Astrocyte (in vitro differentiated cells and primary cell): ENCODE measurements at regions not wholly inside any gene's neighbourhood (a gene's known extent, or its start where the extent isn't known, plus 50 kb on each side); places are given as distances from the start of the nearest gene placed in this dataset.

Source experiments
- EZH2 ChIP-seq: IDR thresholded peaks from 2 replicates; pipeline ENCODE4 v1.6.1; 2012; ENCODE audit warnings: mild to moderate bottlenecking, low read length, inconsistent platforms; ENCODE audit not compliant: insufficient read depth
- TF ChIP-seq, protein P1 (sequence below): IDR thresholded peaks from 2 replicates; pipeline ENCODE4 v1.5.1; 2011; ENCODE audit warnings: low read depth, mild to moderate bottlenecking, inconsistent platforms, low read length, moderate library complexity; ENCODE audit not compliant: insufficient read depth

DNA sequence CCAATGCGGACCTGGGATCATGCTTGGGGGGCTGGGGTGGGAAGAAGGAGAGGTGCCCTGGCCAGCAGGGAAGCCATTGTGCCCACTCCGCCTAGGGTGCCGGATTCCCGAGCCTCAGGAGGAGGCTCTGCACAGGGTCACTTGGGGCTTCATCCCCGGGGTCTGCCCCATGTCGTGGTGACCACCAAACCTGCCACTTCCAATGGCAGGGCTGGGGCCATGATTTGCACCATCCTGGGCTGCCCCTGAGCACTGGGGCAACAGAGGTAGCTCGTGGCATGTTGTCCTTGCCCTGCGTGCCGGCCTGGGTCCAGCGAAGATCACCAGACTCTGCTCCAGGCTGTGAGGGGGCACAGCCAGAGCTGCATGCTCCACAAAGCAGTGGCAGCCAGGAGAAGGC is 71.4 kb upstream of the DCAF12L2 start:
- TF ChIP-seq, protein P1, sequence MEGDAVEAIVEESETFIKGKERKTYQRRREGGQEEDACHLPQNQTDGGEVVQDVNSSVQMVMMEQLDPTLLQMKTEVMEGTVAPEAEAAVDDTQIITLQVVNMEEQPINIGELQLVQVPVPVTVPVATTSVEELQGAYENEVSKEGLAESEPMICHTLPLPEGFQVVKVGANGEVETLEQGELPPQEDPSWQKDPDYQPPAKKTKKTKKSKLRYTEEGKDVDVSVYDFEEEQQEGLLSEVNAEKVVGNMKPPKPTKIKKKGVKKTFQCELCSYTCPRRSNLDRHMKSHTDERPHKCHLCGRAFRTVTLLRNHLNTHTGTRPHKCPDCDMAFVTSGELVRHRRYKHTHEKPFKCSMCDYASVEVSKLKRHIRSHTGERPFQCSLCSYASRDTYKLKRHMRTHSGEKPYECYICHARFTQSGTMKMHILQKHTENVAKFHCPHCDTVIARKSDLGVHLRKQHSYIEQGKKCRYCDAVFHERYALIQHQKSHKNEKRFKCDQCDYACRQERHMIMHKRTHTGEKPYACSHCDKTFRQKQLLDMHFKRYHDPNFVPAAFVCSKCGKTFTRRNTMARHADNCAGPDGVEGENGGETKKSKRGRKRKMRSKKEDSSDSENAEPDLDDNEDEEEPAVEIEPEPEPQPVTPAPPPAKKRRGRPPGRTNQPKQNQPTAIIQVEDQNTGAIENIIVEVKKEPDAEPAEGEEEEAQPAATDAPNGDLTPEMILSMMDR: no peak
- TF ChIP-seq EZH2: no peak
